GM23338 (cell line): ENCODE measurements at regions not wholly inside any gene's neighbourhood (a gene's known extent, or its start where the extent isn't known, plus 50 kb on each side); places are given as distances from the start of the nearest gene placed in this dataset.

ENCODE experiments used
- ATAC-seq: fragments of 200-7000 bp; cut with Tn5 transposase; 3 replicates; pipeline ENCODE4 v1.9.1; 2020
- DNase-seq: peaks from one replicate; pipeline ENCODE4 v3.0.0-alpha.2; 2015; ENCODE audit warnings: low spot score
- H2AFZ ChIP-seq: fragments of 200-600 bp; sonication (generic); 2 replicates; pipeline ENCODE4 v1.8.0; 2016; ENCODE audit warnings: antibody characterized with exemption, mild to moderate bottlenecking, moderate library complexity
- H3F3A ChIP-seq: fragments of 200-600 bp; sonication (generic); replicated peaks from 2 replicates; pipeline ENCODE4 v1.8.0; 2017; ENCODE audit warnings: antibody characterized with exemption, mixed run types, low read depth
- H3K27ac ChIP-seq: fragments of 200-600 bp; sonication (generic); 2 replicates; pipeline ENCODE4 v1.6.1; 2016; ENCODE audit warnings: low read depth
- H3K27me3 ChIP-seq: fragments of 200-600 bp; sonication (generic); 2 replicates; pipeline ENCODE4 v1.8.0; 2016; ENCODE audit warnings: mild to moderate bottlenecking, mixed run types, moderate library complexity; ENCODE audit not compliant: insufficient read depth
- H3K36me3 ChIP-seq: fragments of 200-600 bp; sonication (generic); 2 replicates; pipeline ENCODE4 v1.8.0; 2016; ENCODE audit warnings: mild to moderate bottlenecking; ENCODE audit not compliant: insufficient read depth
- H3K4me1 ChIP-seq: fragments of 200-600 bp; sonication (generic); 2 replicates; pipeline ENCODE4 v1.8.0; 2016; ENCODE audit warnings: mild to moderate bottlenecking, moderate library complexity; ENCODE audit not compliant: insufficient read depth
- H3K4me2 ChIP-seq: fragments of 200-600 bp; sonication (generic); 2 replicates; pipeline ENCODE4 v1.7.1; 2017; ENCODE audit warnings: mixed run types
- H3K4me3 ChIP-seq: fragments of 200-600 bp; sonication (generic); 2 replicates; pipeline ENCODE4 v1.6.1; 2016; ENCODE audit warnings: mixed run types
- H3K79me2 ChIP-seq: fragments of 200-600 bp; sonication (generic); replicated peaks from 2 replicates; pipeline ENCODE4 v1.8.0; 2017; ENCODE audit warnings: mild to moderate bottlenecking; ENCODE audit not compliant: insufficient read depth
- H3K9me2 ChIP-seq: fragments of 200-600 bp; sonication (generic); 2 replicates; pipeline ENCODE4 v1.8.0; 2017; ENCODE audit not compliant: insufficient read depth
- H4K20me1 ChIP-seq: fragments of 200-600 bp; sonication (generic); replicated peaks from 2 replicates; pipeline ENCODE4 v1.8.0; 2017; ENCODE audit warnings: mild to moderate bottlenecking; ENCODE audit not compliant: insufficient read depth
- H3K27ac Mint-ChIP-seq: 2 replicates; pipeline ENCODE4 v1.8.0; 2020; ENCODE audit warnings: inconsistent platforms, mild to moderate bottlenecking, moderate library complexity, mixed read lengths
- H3K27me3 Mint-ChIP-seq: 3 replicates; pipeline ENCODE4 v1.8.0; 2022; ENCODE audit warnings: low read depth, mild to moderate bottlenecking, moderate library complexity, mixed read lengths, inconsistent platforms; ENCODE audit not compliant: insufficient read depth, poor library complexity
- H3K36me3 Mint-ChIP-seq: 3 replicates; pipeline ENCODE4 v1.8.0; 2021; ENCODE audit warnings: low read depth, mild to moderate bottlenecking, inconsistent platforms, moderate library complexity, mixed read lengths
- H3K4me1 Mint-ChIP-seq: 3 replicates; pipeline ENCODE4 v1.8.0; 2020; ENCODE audit warnings: mild to moderate bottlenecking, inconsistent platforms, mixed read lengths
- H3K4me3 Mint-ChIP-seq: 3 replicates; pipeline ENCODE4 v1.8.0; 2021; ENCODE audit warnings: moderate library complexity, mild to moderate bottlenecking, inconsistent platforms, mixed read lengths
- H3K9me3 Mint-ChIP-seq: 3 replicates; pipeline ENCODE4 v1.8.0; 2020; ENCODE audit warnings: moderate library complexity, mild to moderate bottlenecking, inconsistent platforms, mixed read lengths
- CREB1 ChIP-seq: fragments of 250-450 bp; sonication (Bioruptor Pico); IDR thresholded peaks from 2 replicates; pipeline ENCODE4 v1.5.0; 2020; ENCODE audit warnings: low read depth, mild to moderate bottlenecking, moderate library complexity
- CTCF ChIP-seq, 2 experiments: fragments of 200-600 bp in 1 of 2; sonication (generic) in 1 of 2; conservative IDR thresholded peaks; 2 replicates each; pipeline versions ENCODE4 v1.5.1 to v1.6.1; 2016 to 2017; ENCODE audit warnings: antibody characterized with exemption in 2 of 2, low read depth in 2 of 2, mild to moderate bottlenecking in 2 of 2, moderate library complexity in 1 of 2
- ETS1 ChIP-seq: IDR thresholded peaks from 2 replicates; pipeline ENCODE4 v1.6.1; 2016; ENCODE audit warnings: antibody characterized with exemption
- EZH2 ChIP-seq: fragments of 200-600 bp; sonication (generic); IDR thresholded peaks from one replicate; pipeline ENCODE4 v1.8.0; 2017; ENCODE audit warnings: antibody characterized with exemption, mild to moderate bottlenecking, low read depth; ENCODE audit not compliant: unreplicated experiment
- JUNB ChIP-seq: IDR thresholded peaks from one replicate; pipeline ENCODE4 v1.6.1; 2016; ENCODE audit warnings: antibody characterized with exemption; ENCODE audit not compliant: unreplicated experiment
- NANOG ChIP-seq: IDR thresholded peaks from 2 replicates; pipeline ENCODE4 v1.6.1; 2016; ENCODE audit warnings: antibody characterized with exemption, borderline replicate concordance
- POLR2AphosphoS5 ChIP-seq: IDR thresholded peaks from 2 replicates; pipeline ENCODE4 v1.6.1; 2016; ENCODE audit warnings: antibody characterized with exemption, low read depth
- REST ChIP-seq: IDR thresholded peaks from one replicate; pipeline ENCODE4 v1.6.1; 2018; ENCODE audit warnings: antibody characterized with exemption; ENCODE audit not compliant: unreplicated experiment
- STAT1 ChIP-seq: IDR thresholded peaks from one replicate; pipeline ENCODE4 v1.6.1; 2016; ENCODE audit warnings: antibody characterized with exemption; ENCODE audit not compliant: unreplicated experiment
- ZNF114 ChIP-seq: fragments of 250-450 bp; sonication (Bioruptor Pico); IDR thresholded peaks from 2 replicates; pipeline ENCODE4 v1.5.0; 2020; ENCODE audit warnings: mild to moderate bottlenecking, moderate library complexity
- ZNF462 ChIP-seq: fragments of 250-450 bp; sonication (Bioruptor Pico); IDR thresholded peaks from 2 replicates; pipeline ENCODE4 v1.5.0; 2020; ENCODE audit warnings: mild to moderate bottlenecking, moderate library complexity

- TF ChIP-seq CTCF (conservative IDR thresholded peaks at IDR 0.05; ENCODE audit: low read depth in 2 of 2) (no peak), STAT1 (no peak)
Measured at GRCh38 chrX:45696736-45697135, 496.1 kb upstream of the DIPK2B start (continued).

GRCh38 chrX:45689971-45690370, 489.3 kb upstream of the DIPK2B start:
- Histone ChIP-seq H3F3A (no peaks in the 10 kb centered on the region), H3K4me2 (no peak overlapping the region), H3K27ac (no peak overlapping the region), H3K9me2 (no peaks in the 10 kb centered on the region), H3K4me3 (no peak overlapping the region), H4K20me1 (no peaks in the 10 kb centered on the region), H3K79me2 (no peaks in the 10 kb centered on the region), H3K4me1 (no peaks in the 10 kb centered on the region), H2AFZ (no peak overlapping the region), H3K27me3 (no peaks in the 10 kb centered on the region), H3K36me3 (no peaks in the 10 kb centered on the region)
- DNase-seq (no peak), ATAC-seq (no peak)
- Mint-ChIP-seq H3K27ac (no peak overlapping the region), H3K36me3 (no peaks in the 10 kb centered on the region), H3K9me3 (no peaks in the 10 kb centered on the region), H3K4me3 (no peak overlapping the region), H3K27me3 (no peaks in the 10 kb centered on the region), H3K4me1 (no peaks in the 10 kb centered on the region)
- TF ChIP-seq STAT1 (no peak), REST (no peak), CREB1 (CRISPR knock-in tag) (no peak), JUNB (no peak), ZNF462 (CRISPR knock-in tag) (no peak), CTCF (conservative IDR thresholded peaks at IDR 0.05; ENCODE audit: low read depth in 2 of 2) (no peak), ETS1 (no peak), EZH2 (no peak), ZNF114 (CRISPR knock-in tag) (no peak), NANOG (no peak), POLR2AphosphoS5 (no peak)
